H9 (cell line): ENCODE measurements at regions not wholly inside any gene's neighbourhood (a gene's known extent, or its start where the extent isn't known, plus 50 kb on each side); places are given as distances from the start of the nearest gene placed in this dataset.
A peak's percentile ranks its signal among the peaks of the same experiment; 100 is the strongest.

Experiments used
- DNase-seq: peaks from one replicate; pipeline ENCODE4 v3.0.0-alpha.2; 2017
- H2AFZ ChIP-seq: one replicate; pipeline ENCODE4 v1.6.1; 2013; ENCODE audit warnings: mild to moderate bottlenecking, low read length, control low read depth, moderate library complexity
- H2AK5ac ChIP-seq: 2 replicates; pipeline ENCODE4 v1.6.1; 2013; ENCODE audit warnings: low read length, control low read depth, mixed read lengths; ENCODE audit not compliant: insufficient read length
- H2BK120ac ChIP-seq: one replicate; pipeline ENCODE4 v1.6.1; 2013; ENCODE audit warnings: low read depth, mild to moderate bottlenecking, low read length, control low read depth, inconsistent platforms; ENCODE audit not compliant: poor library complexity, severe bottlenecking
- H2BK12ac ChIP-seq: 2 replicates; pipeline ENCODE4 v1.6.1; 2013; ENCODE audit warnings: low read length, control low read depth, mixed read lengths, low read depth; ENCODE audit not compliant: insufficient read length
- H2BK15ac ChIP-seq: 2 replicates; pipeline ENCODE4 v1.6.1; 2013; ENCODE audit warnings: low read depth, low read length, control low read depth
- H2BK20ac ChIP-seq: one replicate; pipeline ENCODE4 v1.6.1; 2013; ENCODE audit warnings: low read depth, mild to moderate bottlenecking, low read length, control low read depth, inconsistent platforms; ENCODE audit not compliant: poor library complexity, severe bottlenecking
- H2BK5ac ChIP-seq: 2 replicates; pipeline ENCODE4 v1.6.1; 2013; ENCODE audit warnings: low read length, control low read depth, mixed read lengths; ENCODE audit not compliant: insufficient read length
- H3K14ac ChIP-seq: 2 replicates; pipeline ENCODE4 v1.6.1; 2013; ENCODE audit warnings: low read length, control low read depth; ENCODE audit not compliant: insufficient read depth
- H3K18ac ChIP-seq: 2 replicates; pipeline ENCODE4 v1.6.1; 2013; ENCODE audit warnings: low read depth, mild to moderate bottlenecking, mixed read lengths, low read length, control low read depth; ENCODE audit not compliant: insufficient read length
- H3K23ac ChIP-seq: 2 replicates; pipeline ENCODE4 v1.6.1; 2013; ENCODE audit warnings: low read length, control low read depth, mixed read lengths, low read depth; ENCODE audit not compliant: insufficient read length
- H3K23me2 ChIP-seq: 2 replicates; pipeline ENCODE4 v1.6.1; 2013; ENCODE audit warnings: low read depth, mild to moderate bottlenecking, mixed read lengths, low read length, control low read depth; ENCODE audit not compliant: insufficient read length, poor library complexity, severe bottlenecking
- H3K27ac ChIP-seq: 2 replicates; pipeline ENCODE4 v1.5.1; 2013; ENCODE audit warnings: low read length, control low read depth, mixed read lengths, low read depth; ENCODE audit not compliant: insufficient read length
- H3K27me3 ChIP-seq: 2 replicates; pipeline ENCODE4 v1.6.1; 2013; ENCODE audit warnings: low read length, control low read depth, inconsistent platforms; ENCODE audit not compliant: insufficient read depth
- H3K4ac ChIP-seq: 2 replicates; pipeline ENCODE4 v1.6.1; 2013; ENCODE audit warnings: low read depth, mild to moderate bottlenecking, control low read depth, inconsistent platforms, low read length, moderate library complexity
- H3K4me1 ChIP-seq: 2 replicates; pipeline ENCODE4 v1.6.1; 2013; ENCODE audit warnings: low read length, control low read depth, inconsistent platforms; ENCODE audit not compliant: insufficient read depth
- H3K4me2 ChIP-seq: 2 replicates; pipeline ENCODE4 v1.6.1; 2013; ENCODE audit warnings: low read length, control low read depth, mixed read lengths; ENCODE audit not compliant: insufficient read length, insufficient read depth
- H3K56ac ChIP-seq: 2 replicates; pipeline ENCODE4 v1.6.1; 2013; ENCODE audit warnings: low read depth, mild to moderate bottlenecking, mixed read lengths, low read length, control low read depth; ENCODE audit not compliant: insufficient read length
- H3K79me1 ChIP-seq: 2 replicates; pipeline ENCODE4 v1.6.1; 2013; ENCODE audit warnings: low read depth, mild to moderate bottlenecking, moderate library complexity, low read length, control low read depth, inconsistent platforms; ENCODE audit not compliant: insufficient read depth, poor library complexity, severe bottlenecking
- H3K79me2 ChIP-seq: 2 replicates; pipeline ENCODE4 v1.6.1; 2013; ENCODE audit warnings: low read length, control low read depth, inconsistent platforms; ENCODE audit not compliant: insufficient read depth
- H3K9ac ChIP-seq: 2 replicates; pipeline ENCODE4 v1.6.1; 2013; ENCODE audit warnings: low read length, control low read depth, mixed read lengths; ENCODE audit not compliant: insufficient read length; ENCODE audit errors: extremely low read depth
- H3K9me3 ChIP-seq: one replicate; pipeline ENCODE4 v1.6.1; 2013; ENCODE audit warnings: low read depth, low read length, inconsistent platforms; ENCODE audit not compliant: control insufficient read depth
- H3T11ph ChIP-seq: one replicate; pipeline ENCODE4 v1.6.1; 2013; ENCODE audit warnings: mild to moderate bottlenecking, low read length, control low read depth, inconsistent platforms
- H4K20me1 ChIP-seq: one replicate; pipeline ENCODE4 v1.6.1; 2013; ENCODE audit not compliant: control insufficient read depth, insufficient read length, insufficient read depth
- H4K5ac ChIP-seq: 2 replicates; pipeline ENCODE4 v1.6.1; 2013; ENCODE audit warnings: low read depth, mild to moderate bottlenecking, mixed read lengths, low read length, control low read depth; ENCODE audit not compliant: insufficient read length
- H4K8ac ChIP-seq: replicated peaks from 2 replicates; pipeline ENCODE4 v1.6.1; 2013; ENCODE audit warnings: low read length, control low read depth, mixed read lengths, low read depth; ENCODE audit not compliant: insufficient read length
- H4K91ac ChIP-seq: 2 replicates; pipeline ENCODE4 v1.6.1; 2013; ENCODE audit warnings: low read depth, mild to moderate bottlenecking, moderate library complexity, mixed read lengths, low read length, control low read depth; ENCODE audit not compliant: insufficient read length
- H3K27ac Mint-ChIP-seq, 3 experiments: 2 replicates in 2 of 3; 3 replicates in 1 of 3; pipeline ENCODE4 v1.8.0; 2020 to 2021; ENCODE audit warnings: mixed read lengths in 3 of 3, mild to moderate bottlenecking in 1 of 3, moderate library complexity in 1 of 3
- H3K27me3 Mint-ChIP-seq: 2 replicates; pipeline ENCODE4 v1.8.0; 2021; ENCODE audit warnings: low read depth, mild to moderate bottlenecking, moderate library complexity, mixed read lengths
- H3K36me3 Mint-ChIP-seq, 3 experiments: 2 replicates in 2 of 3; 3 replicates in 1 of 3; pipeline ENCODE4 v1.8.0; 2020 to 2021; ENCODE audit warnings: low read depth in 3 of 3, mixed read lengths in 3 of 3; ENCODE audit not compliant: insufficient read depth in 1 of 3
- H3K4me1 Mint-ChIP-seq, 2 experiments: 2 replicates each; pipeline ENCODE4 v1.8.0; 2020; ENCODE audit warnings: mixed read lengths in 2 of 2
- H3K4me3 Mint-ChIP-seq, 2 experiments: 2 replicates in 1 of 2; 3 replicates in 1 of 2; pipeline ENCODE4 v1.8.0; 2020 to 2021; ENCODE audit warnings: mild to moderate bottlenecking in 2 of 2, mixed read lengths in 2 of 2, moderate library complexity in 1 of 2
- H3K9me3 Mint-ChIP-seq, 2 experiments: 2 replicates in 1 of 2; 3 replicates in 1 of 2; pipeline ENCODE4 v1.8.0; 2020; ENCODE audit warnings: mild to moderate bottlenecking in 2 of 2, mixed read lengths in 2 of 2, moderate library complexity in 1 of 2
- CTCF ChIP-seq: fragments of 200-600 bp; sonication (generic); conservative IDR thresholded peaks from 3 replicates; pipeline ENCODE4 v1.8.0; 2021; ENCODE audit warnings: antibody characterized with exemption, mild to moderate bottlenecking
- WGBS: extraction: QIAGEN DNeasy Blood & Tissue Kit; methylation state at CpG from one replicate; pipeline ENCODE4 v1.1.7; 2013; ENCODE audit warnings: missing lambda C conversion rate, low lambda C conversion rate, mixed read lengths; ENCODE audit not compliant: insufficient read length; ENCODE audit errors: extremely low coverage; 5-methylcytosine and 5-hydroxymethylcytosine counted together

DNA sequence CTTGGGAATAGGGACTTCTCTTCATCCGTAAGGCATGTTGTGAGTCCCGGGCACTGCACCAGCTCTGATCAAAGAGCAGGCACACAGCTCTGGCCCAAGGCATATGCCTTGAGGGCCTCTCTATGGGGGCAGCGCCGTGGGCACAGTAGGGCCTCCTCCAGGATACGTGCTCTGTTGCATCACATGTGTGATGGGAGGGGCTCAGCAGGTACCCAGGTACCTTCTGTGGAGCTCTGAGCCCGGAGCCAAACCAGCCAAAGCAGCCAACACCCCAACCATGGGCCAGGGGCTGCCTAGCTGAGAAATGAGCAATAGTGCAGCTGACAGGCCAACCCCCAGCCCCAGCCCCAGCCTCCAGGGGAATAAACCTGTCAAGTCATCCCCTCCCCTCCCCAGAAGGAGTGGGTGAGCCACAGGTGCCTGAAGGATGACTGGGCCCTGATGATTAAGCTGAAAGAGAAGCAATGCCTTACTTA is 79.7 kb upstream of the SHISAL1 start:
- Histone ChIP-seq H3K56ac (no peak overlapping the region), H3K79me1 (no peaks in the 10 kb centered on the region), H2BK20ac (no peak overlapping the region), H3K23me2 (no peaks in the 10 kb centered on the region), H2BK15ac (no peak overlapping the region), H3K4ac (no peak overlapping the region), H4K20me1 (no peaks in the 10 kb centered on the region), H4K5ac (no peak overlapping the region), H3K23ac (no peak overlapping the region), H3K79me2 (no peaks in the 10 kb centered on the region), H2BK120ac (no peak overlapping the region), H2BK12ac (no peak overlapping the region), H3K27ac (no peak overlapping the region), H3K9ac (no peak overlapping the region), H3K14ac (no peak overlapping the region; the same call in 1 of the 2 replicates), H2AK5ac (no peak overlapping the region), H2BK5ac (no peak overlapping the region), H4K8ac (no peak overlapping the region), H3K4me2 (no peak overlapping the region), H3K9me3 (no peaks in the 10 kb centered on the region), H3T11ph (no peak overlapping the region), H3K27me3 (no peaks in the 10 kb centered on the region), H4K91ac (no peak overlapping the region), H3K18ac (no peak overlapping the region), H3K4me1 (no peaks in the 10 kb centered on the region), H2AFZ (no peak overlapping the region)
- Mint-ChIP-seq H3K4me3 (no peak overlapping the region), H3K27me3 (peaks cover 6% of the 10 kb centered on the region), H3K27ac (no peak overlapping the region), H3K4me1 (peaks cover 10 to 21% of the 10 kb centered on the region in 2 experiments), H3K9me3 (no peaks in the 10 kb centered on the region; a peak in 1 of 5 replicates), H3K36me3 (no peaks in the 10 kb centered on the region)
- no peak for TF ChIP-seq CTCF
- WGBS, result no CpG with 5 or more reads among the region's 6 CpGs
- peak; percentile 21 for DNase-seq
